GM23248 (cell line): ENCODE measurements at regions not wholly inside any gene's neighbourhood (a gene's known extent, or its start where the extent isn't known, plus 50 kb on each side); places are given as distances from the start of the nearest gene placed in this dataset.

Experiments
- EZH2 ChIP-seq: fragments of 200-600 bp; sonication (generic); IDR thresholded peaks from 2 replicates; pipeline ENCODE4 v1.6.1; 2018; ENCODE audit warnings: antibody characterized with exemption, mild to moderate bottlenecking; ENCODE audit not compliant: insufficient read depth, poor library complexity, severe bottlenecking
- EZH2phosphoT487 ChIP-seq: fragments of 200-600 bp; sonication (generic); IDR thresholded peaks from 2 replicates; pipeline ENCODE4 v1.6.1; 2018; ENCODE audit warnings: antibody characterized with exemption, moderate library complexity, mild to moderate bottlenecking, low read depth; ENCODE audit not compliant: insufficient read depth

DNA sequence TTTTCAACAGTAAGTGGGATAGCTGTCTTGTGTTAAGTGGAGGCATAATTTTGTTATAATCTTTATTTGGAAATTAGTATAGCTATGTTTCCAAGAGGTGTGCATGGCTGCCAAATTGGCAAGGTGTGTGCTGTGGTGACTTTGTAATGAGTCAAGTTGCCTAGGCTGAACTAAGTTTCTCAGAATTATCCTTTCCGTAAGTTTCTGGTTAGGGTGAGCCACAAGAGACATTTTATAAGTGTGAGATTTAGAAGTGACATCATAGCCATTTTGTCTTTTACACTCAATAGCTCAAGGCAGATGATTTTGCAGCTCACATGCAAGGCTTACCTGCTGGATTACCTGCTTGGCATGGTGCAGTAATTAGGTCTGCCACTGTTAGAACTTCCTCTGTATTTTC lies 90.3 kb downstream of the C11orf87 start:
- TF ChIP-seq EZH2 (no peak), EZH2phosphoT487 (no peak)
